Upper lobe of left lung (tissue), 6 donors: ENCODE measurements at regions not wholly inside any gene's neighbourhood (a gene's known extent, or its start where the extent isn't known, plus 50 kb on each side); places are given as distances from the start of the nearest gene placed in this dataset.
A peak's percentile ranks its signal among the peaks of the same experiment; 100 is the strongest.

ENCODE experiments used
- ATAC-seq, 2 donors: fragments of 200-7000 bp; cut with Tn5 transposase; one replicate each; pipeline ENCODE4 v1.9.1; 2022; ENCODE audit warnings: mild to moderate bottlenecking in 2 of 2, moderate library complexity in 2 of 2; ENCODE audit not compliant: low FRiP score in 2 of 2
- DNase-seq, 2 donors: peaks; one replicate each; pipeline ENCODE4 v3.0.0-alpha.2; 2019 to 2020
- H3K27ac ChIP-seq, 4 donors: fragments of 200-600 bp; sonication (generic); one replicate each; pipeline ENCODE4 v1.5.1; 2016 to 2019
- H3K27me3 ChIP-seq, 4 donors: fragments of 200-600 bp; sonication (generic); one replicate each; pipeline ENCODE4 v1.5.1; 2017 to 2019
- H3K36me3 ChIP-seq, 4 donors: fragments of 200-600 bp; sonication (generic); one replicate each; pipeline ENCODE4 v1.5.1; 2016 to 2019
- H3K4me1 ChIP-seq, 4 donors: fragments of 200-600 bp; sonication (generic); one replicate each; pipeline ENCODE4 v1.5.1; 2018 to 2019
- H3K4me3 ChIP-seq, 4 donors: fragments of 200-600 bp; sonication (generic); one replicate each; pipeline ENCODE4 v1.5.1; 2017 to 2019; ENCODE audit warnings: mild to moderate bottlenecking in 2 of 4, moderate library complexity in 1 of 4
- H3K9me3 ChIP-seq, 4 donors: fragments of 200-600 bp; sonication (generic); one replicate each; pipeline ENCODE4 v1.5.1; 2018 to 2019
- CTCF ChIP-seq, 6 experiments: fragments of 450-650 bp in 4 of 6; fragments of 200-600 bp in 2 of 6; sonication (generic) in 2 of 6; IDR thresholded peaks; one replicate each; pipeline ENCODE4 v1.5.1; 2016 to 2019; ENCODE audit warnings: antibody characterized with exemption in 6 of 6
- EP300 ChIP-seq, 4 donors: sonication (generic); formaldehyde crosslinking; IDR thresholded peaks; one replicate each; pipeline ENCODE4 v1.5.1; 2017; ENCODE audit warnings: antibody characterized with exemption in 4 of 4, control low read depth in 2 of 4
- POLR2A ChIP-seq, 4 donors: fragments of 450-650 bp; IDR thresholded peaks; one replicate each; pipeline ENCODE4 v1.5.1; 2016 to 2017; ENCODE audit warnings: antibody characterized with exemption in 4 of 4, mild to moderate bottlenecking in 2 of 4
- POLR2AphosphoS5 ChIP-seq, 2 donors: sonication (generic); formaldehyde crosslinking; IDR thresholded peaks; one replicate each; pipeline ENCODE4 v1.5.1; 2017; ENCODE audit warnings: antibody characterized with exemption in 2 of 2
- WGBS, 2 donors: methylation state at CpG; one replicate each; pipeline ENCODE4 v1.1.5; 2017 to 2018; 5-methylcytosine and 5-hydroxymethylcytosine counted together
- donor health status: DM: no; HTN: no; CAD: no; lungs with moderate emphysema.
- donor health status: DM: no; HTN: yes; CAD: no; lungs with severe emphysema.

- Histone ChIP-seq H3K36me3 (no peaks in the 10 kb centered on the region), H3K4me1 (no peaks in the 10 kb centered on the region), H3K27ac (no peak overlapping the region), H3K27me3 (no peaks in the 10 kb centered on the region), H3K4me3 (no peak overlapping the region), H3K9me3 (no peaks in the 10 kb centered on the region)
- 92 to 94% methylated on average over 5 of the region's 5 CpGs for WGBS, 2 donors
- no peak for TF ChIP-seq POLR2A (IDR thresholded peaks at IDR 0.05)
- TF ChIP-seq EP300 (IDR thresholded peaks at IDR 0.05): no peak
- TF ChIP-seq POLR2AphosphoS5 (IDR thresholded peaks at IDR 0.05): no peak
- no peak for TF ChIP-seq CTCF (IDR thresholded peaks at IDR 0.05)
- no peak for ATAC-seq
- no peak for DNase-seq
Measured at GRCh38 chr7:41792120-41792519, 89.2 kb upstream of the INHBA start.

DNA sequence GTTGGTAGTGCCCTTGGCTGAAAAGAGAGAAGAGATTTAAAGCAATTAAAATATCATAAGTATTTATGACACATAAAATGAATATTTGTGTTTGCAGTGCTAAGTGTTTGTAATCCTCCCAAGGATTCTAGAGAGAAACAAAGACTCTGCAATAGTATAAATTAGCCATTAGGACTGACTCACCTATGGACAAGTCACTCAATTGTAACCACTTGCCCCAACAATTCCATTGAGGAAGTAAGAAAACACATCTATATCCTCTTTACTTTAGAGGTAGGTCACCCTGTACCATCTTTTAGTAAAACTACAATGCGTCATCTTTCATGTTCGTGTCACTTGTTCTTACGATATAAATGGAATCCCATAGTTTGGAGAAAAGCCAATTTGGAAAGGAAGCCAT lies 85.7 kb upstream of the INHBA start:
- Histone ChIP-seq H3K27me3 (no peaks in the 10 kb centered on the region), H3K4me3 (no peak overlapping the region), H3K9me3 (no peaks in the 10 kb centered on the region), H3K4me1 (no peaks in the 10 kb centered on the region), H3K36me3 (no peaks in the 10 kb centered on the region), H3K27ac (no peak overlapping the region)
- DNase-seq (no peak), ATAC-seq (no peak)
- 70 to 71% methylated on average over 3 of the region's 3 CpGs for WGBS, 2 donors
- TF ChIP-seq POLR2AphosphoS5 (IDR thresholded peaks at IDR 0.05) (no peak), CTCF (IDR thresholded peaks at IDR 0.05) (no peak), EP300 (IDR thresholded peaks at IDR 0.05) (no peak), POLR2A (IDR thresholded peaks at IDR 0.05) (no peak)

DNA sequence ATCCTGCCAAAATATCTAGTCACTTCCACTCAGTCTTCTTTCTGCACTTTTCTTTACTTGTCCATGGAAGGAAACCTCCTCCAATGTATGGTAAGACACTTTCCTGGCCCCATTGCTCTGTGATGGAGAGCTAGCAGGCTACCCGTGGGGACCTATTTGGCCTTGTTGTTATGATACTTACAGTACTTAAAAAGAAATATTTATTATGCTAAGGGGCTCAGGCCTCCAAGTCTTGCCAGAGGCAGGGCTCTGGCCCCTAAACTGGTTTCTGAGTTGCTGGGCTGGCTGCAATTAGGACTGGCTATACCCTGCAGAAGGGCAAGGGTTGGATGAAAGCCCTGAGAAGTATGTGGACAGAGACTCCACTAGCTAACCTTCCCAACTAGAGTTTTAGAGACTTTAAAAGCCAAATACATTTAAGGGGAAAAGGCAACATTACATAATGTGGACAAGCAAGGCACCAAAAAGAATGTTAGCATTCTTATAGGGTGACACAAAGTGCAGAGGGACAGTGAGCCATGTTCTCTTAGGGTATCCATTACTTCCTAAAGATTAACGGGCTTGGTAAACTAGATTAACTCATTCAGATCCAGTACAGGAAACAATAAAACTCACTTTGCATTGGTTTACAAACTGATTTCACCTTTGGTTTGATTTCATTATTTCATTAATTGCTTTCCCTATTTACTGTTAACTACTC lies 84.9 kb upstream of the INHBA start:
- no peak overlapping the region for H3K4me3 ChIP-seq
- no peaks in the 10 kb centered on the region for H3K9me3 ChIP-seq
- ATAC-seq (no peak), DNase-seq (no peak)
- no peak overlapping the region for H3K27ac ChIP-seq
- WGBS, 2 donors: 60 to 67% methylated on average over 2 of the region's 2 CpGs
- H3K36me3 ChIP-seq: no peaks in the 10 kb centered on the region
- H3K27me3 ChIP-seq: no peaks in the 10 kb centered on the region
- no peak for TF ChIP-seq EP300 (IDR thresholded peaks at IDR 0.05)
- TF ChIP-seq POLR2A (IDR thresholded peaks at IDR 0.05): no peak
- TF ChIP-seq POLR2AphosphoS5 (IDR thresholded peaks at IDR 0.05): no peak
- no peaks in the 10 kb centered on the region for H3K4me1 ChIP-seq

GRCh38 chr7:41786944-41787343 lies 84.1 kb upstream of the INHBA start:
- no peaks in the 10 kb centered on the region for H3K9me3 ChIP-seq
- H3K27ac ChIP-seq: no peak overlapping the region
- ATAC-seq (peak in 1 of 2 donors; percentile 53), DNase-seq (no peak)
- no peaks in the 10 kb centered on the region for H3K4me1 ChIP-seq
- no peak overlapping the region for H3K4me3 ChIP-seq
- no peaks in the 10 kb centered on the region for H3K27me3 ChIP-seq
- TF ChIP-seq POLR2A (IDR thresholded peaks at IDR 0.05): no peak
- TF ChIP-seq EP300 (IDR thresholded peaks at IDR 0.05): no peak
- no peak for TF ChIP-seq CTCF (IDR thresholded peaks at IDR 0.05)
- TF ChIP-seq POLR2AphosphoS5 (IDR thresholded peaks at IDR 0.05): no peak
- H3K36me3 ChIP-seq: no peaks in the 10 kb centered on the region
- WGBS, 2 donors: 73 to 81% methylated on average over 5 of the region's 5 CpGs

DNA sequence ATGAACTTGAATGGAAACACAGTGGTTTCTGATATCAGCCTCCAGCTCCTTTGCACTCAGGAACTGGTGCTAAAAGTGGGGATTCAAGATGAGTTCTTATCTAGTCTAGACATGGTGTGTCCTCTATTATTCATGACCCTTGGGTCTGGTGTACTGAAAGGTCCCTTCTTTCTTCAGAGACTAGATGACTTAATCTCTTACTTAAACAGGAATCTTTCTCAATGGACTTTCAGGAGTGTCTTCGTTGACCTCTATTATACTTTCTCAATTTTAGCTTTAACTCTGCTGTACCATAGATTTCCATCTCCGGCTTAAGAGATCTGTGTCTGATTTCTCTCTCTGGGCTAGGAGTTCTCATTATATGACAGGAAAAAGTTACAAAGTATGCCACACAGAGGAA lies 83.5 kb upstream of the INHBA start:
- ATAC-seq: peak; percentile 37 to 48
- 58 to 79% methylated on average over 2 of the region's 2 CpGs for WGBS, 2 donors
- TF ChIP-seq CTCF (IDR thresholded peaks at IDR 0.05) (no peak), EP300 (IDR thresholded peaks at IDR 0.05) (no peak), POLR2AphosphoS5 (IDR thresholded peaks at IDR 0.05) (no peak), POLR2A (IDR thresholded peaks at IDR 0.05) (no peak)
- H3K27me3 ChIP-seq: no peaks in the 10 kb centered on the region
- H3K9me3 ChIP-seq: no peaks in the 10 kb centered on the region
- H3K36me3 ChIP-seq: no peaks in the 10 kb centered on the region
- H3K4me3 ChIP-seq: no peak overlapping the region
- no peak for DNase-seq
- no peak overlapping the region for H3K27ac ChIP-seq
- H3K4me1 ChIP-seq: no peaks in the 10 kb centered on the region
